ENCODE measurements at regions not wholly inside any gene's neighbourhood (a gene's known extent, or its start where the extent isn't known, plus 50 kb on each side); places are given as distances from the start of the nearest gene placed in this dataset.

- H3K27ac ChIP-seq (ENCODE audit: insufficient read length, low read depth, low read length): no peak overlapping the region
- Mint-ChIP-seq H3K27ac (no peak overlapping the region), H3K36me3 (ENCODE audit: insufficient read depth in 1 of 3, low read depth in 3 of 3) (peaks cover 0 to 10% (median 0%) of the 10 kb centered on the region in 3 experiments; a peak in 3 of 7 replicates), H3K9me3 (peaks cover 0 to 3% of the 10 kb centered on the region in 2 experiments; a peak in 1 of 5 replicates), H3K4me3 (no peak overlapping the region), H3K4me1 (no peaks in the 10 kb centered on the region), H3K27me3 (ENCODE audit: low read depth) (no peaks in the 10 kb centered on the region)
- no peak overlapping the region for H2BK5ac ChIP-seq (ENCODE audit: insufficient read length, low read length)
- H4K5ac ChIP-seq (ENCODE audit: insufficient read length, low read depth, low read length): no peak overlapping the region
- WGBS (ENCODE audit: extremely low coverage, insufficient read length, low lambda C conversion rate): no CpG with 5 or more reads among the region's 1 CpG
- no peaks in the 10 kb centered on the region for H3K27me3 ChIP-seq (ENCODE audit: insufficient read depth, low read length)
- H4K8ac ChIP-seq (replicated peaks; ENCODE audit: insufficient read length, low read depth, low read length): no peak overlapping the region
- no peak overlapping the region for H3K14ac ChIP-seq (ENCODE audit: insufficient read depth, low read length)
- no peak overlapping the region for H2BK12ac ChIP-seq (ENCODE audit: insufficient read length, low read depth, low read length)
- no peaks in the 10 kb centered on the region for H3K79me2 ChIP-seq (ENCODE audit: insufficient read depth, low read length)
- no peak overlapping the region for H2AFZ ChIP-seq (ENCODE audit: low read length)
- H2BK120ac ChIP-seq (ENCODE audit: low read depth, low read length, poor library complexity, severe bottlenecking): no peak overlapping the region
- H3K23ac ChIP-seq (ENCODE audit: insufficient read length, low read depth, low read length): no peak overlapping the region
- H3K4ac ChIP-seq (ENCODE audit: low read depth, low read length): no peak overlapping the region
- no peak overlapping the region for H4K91ac ChIP-seq (ENCODE audit: insufficient read length, low read depth, low read length)
- H2AK5ac ChIP-seq (ENCODE audit: insufficient read length, low read length): no peak overlapping the region
- no peak overlapping the region for H3K18ac ChIP-seq (ENCODE audit: insufficient read length, low read depth, low read length)
- no peak for TF ChIP-seq CTCF (conservative IDR thresholded peaks at IDR 0.05)
- H2BK20ac ChIP-seq (ENCODE audit: low read depth, low read length, poor library complexity, severe bottlenecking): no peak overlapping the region
- DNase-seq: no peak
- H3K4me2 ChIP-seq (ENCODE audit: insufficient read depth, insufficient read length, low read length): no peak overlapping the region
- no peaks in the 10 kb centered on the region for H3K4me1 ChIP-seq (ENCODE audit: insufficient read depth, low read length)
- H3K79me1 ChIP-seq (ENCODE audit: insufficient read depth, low read depth, low read length, poor library complexity, severe bottlenecking): no peaks in the 10 kb centered on the region
- no peaks in the 10 kb centered on the region for H3K9me3 ChIP-seq (ENCODE audit: control insufficient read depth, low read depth, low read length)
- H3K23me2 ChIP-seq (ENCODE audit: insufficient read length, low read depth, low read length, poor library complexity, severe bottlenecking): no peaks in the 10 kb centered on the region
- H4K20me1 ChIP-seq (ENCODE audit: control insufficient read depth, insufficient read depth, insufficient read length): no peaks in the 10 kb centered on the region
- no peak overlapping the region for H3T11ph ChIP-seq (ENCODE audit: low read length)
- H2BK15ac ChIP-seq (ENCODE audit: low read depth, low read length): no peak overlapping the region
- H3K56ac ChIP-seq (ENCODE audit: insufficient read length, low read depth, low read length): no peak overlapping the region
- H3K9ac ChIP-seq (ENCODE audit: extremely low read depth, insufficient read length, low read length): no peak overlapping the region
These were observed 1025.7 kb upstream of the TENM4 start for GRCh38 chr11:80466570-80466969.

Measured in H9 (cell line).